GM23338 (cell line): ENCODE measurements at regions not wholly inside any gene's neighbourhood (a gene's known extent, or its start where the extent isn't known, plus 50 kb on each side); places are given as distances from the start of the nearest gene placed in this dataset.

Source experiments
- ATAC-seq: fragments of 200-7000 bp; cut with Tn5 transposase; 3 replicates; pipeline ENCODE4 v1.9.1; 2020
- DNase-seq: peaks from one replicate; pipeline ENCODE4 v3.0.0-alpha.2; 2015; ENCODE audit warnings: low spot score
- H2AFZ ChIP-seq: fragments of 200-600 bp; sonication (generic); 2 replicates; pipeline ENCODE4 v1.8.0; 2016; ENCODE audit warnings: antibody characterized with exemption, mild to moderate bottlenecking, moderate library complexity
- H3F3A ChIP-seq: fragments of 200-600 bp; sonication (generic); replicated peaks from 2 replicates; pipeline ENCODE4 v1.8.0; 2017; ENCODE audit warnings: antibody characterized with exemption, mixed run types, low read depth
- H3K27ac ChIP-seq: fragments of 200-600 bp; sonication (generic); 2 replicates; pipeline ENCODE4 v1.6.1; 2016; ENCODE audit warnings: low read depth
- H3K27me3 ChIP-seq: fragments of 200-600 bp; sonication (generic); 2 replicates; pipeline ENCODE4 v1.8.0; 2016; ENCODE audit warnings: mild to moderate bottlenecking, mixed run types, moderate library complexity; ENCODE audit not compliant: insufficient read depth
- H3K36me3 ChIP-seq: fragments of 200-600 bp; sonication (generic); 2 replicates; pipeline ENCODE4 v1.8.0; 2016; ENCODE audit warnings: mild to moderate bottlenecking; ENCODE audit not compliant: insufficient read depth
- H3K4me1 ChIP-seq: fragments of 200-600 bp; sonication (generic); 2 replicates; pipeline ENCODE4 v1.8.0; 2016; ENCODE audit warnings: mild to moderate bottlenecking, moderate library complexity; ENCODE audit not compliant: insufficient read depth
- H3K4me2 ChIP-seq: fragments of 200-600 bp; sonication (generic); 2 replicates; pipeline ENCODE4 v1.7.1; 2017; ENCODE audit warnings: mixed run types
- H3K4me3 ChIP-seq: fragments of 200-600 bp; sonication (generic); 2 replicates; pipeline ENCODE4 v1.6.1; 2016; ENCODE audit warnings: mixed run types
- H3K79me2 ChIP-seq: fragments of 200-600 bp; sonication (generic); replicated peaks from 2 replicates; pipeline ENCODE4 v1.8.0; 2017; ENCODE audit warnings: mild to moderate bottlenecking; ENCODE audit not compliant: insufficient read depth
- H3K9me2 ChIP-seq: fragments of 200-600 bp; sonication (generic); 2 replicates; pipeline ENCODE4 v1.8.0; 2017; ENCODE audit not compliant: insufficient read depth
- H4K20me1 ChIP-seq: fragments of 200-600 bp; sonication (generic); replicated peaks from 2 replicates; pipeline ENCODE4 v1.8.0; 2017; ENCODE audit warnings: mild to moderate bottlenecking; ENCODE audit not compliant: insufficient read depth
- H3K27ac Mint-ChIP-seq: 2 replicates; pipeline ENCODE4 v1.8.0; 2020; ENCODE audit warnings: inconsistent platforms, mild to moderate bottlenecking, moderate library complexity, mixed read lengths
- H3K27me3 Mint-ChIP-seq: 3 replicates; pipeline ENCODE4 v1.8.0; 2022; ENCODE audit warnings: low read depth, mild to moderate bottlenecking, moderate library complexity, mixed read lengths, inconsistent platforms; ENCODE audit not compliant: insufficient read depth, poor library complexity
- H3K36me3 Mint-ChIP-seq: 3 replicates; pipeline ENCODE4 v1.8.0; 2021; ENCODE audit warnings: low read depth, mild to moderate bottlenecking, inconsistent platforms, moderate library complexity, mixed read lengths
- H3K4me1 Mint-ChIP-seq: 3 replicates; pipeline ENCODE4 v1.8.0; 2020; ENCODE audit warnings: mild to moderate bottlenecking, inconsistent platforms, mixed read lengths
- H3K4me3 Mint-ChIP-seq: 3 replicates; pipeline ENCODE4 v1.8.0; 2021; ENCODE audit warnings: moderate library complexity, mild to moderate bottlenecking, inconsistent platforms, mixed read lengths
- H3K9me3 Mint-ChIP-seq: 3 replicates; pipeline ENCODE4 v1.8.0; 2020; ENCODE audit warnings: moderate library complexity, mild to moderate bottlenecking, inconsistent platforms, mixed read lengths
- JUNB ChIP-seq: IDR thresholded peaks from one replicate; pipeline ENCODE4 v1.6.1; 2016; ENCODE audit warnings: antibody characterized with exemption; ENCODE audit not compliant: unreplicated experiment
- NANOG ChIP-seq: IDR thresholded peaks from 2 replicates; pipeline ENCODE4 v1.6.1; 2016; ENCODE audit warnings: antibody characterized with exemption, borderline replicate concordance
- STAT1 ChIP-seq: IDR thresholded peaks from one replicate; pipeline ENCODE4 v1.6.1; 2016; ENCODE audit warnings: antibody characterized with exemption; ENCODE audit not compliant: unreplicated experiment
- TF ChIP-seq, protein P1 (sequence below): IDR thresholded peaks from one replicate; pipeline ENCODE4 v1.6.1; 2018; ENCODE audit warnings: antibody characterized with exemption; ENCODE audit not compliant: unreplicated experiment
- TF ChIP-seq, protein P2 (sequence below), 2 experiments: fragments of 200-600 bp in 1 of 2; sonication (generic) in 1 of 2; conservative IDR thresholded peaks; 2 replicates each; pipeline versions ENCODE4 v1.5.1 to v1.6.1; 2016 to 2017; ENCODE audit warnings: antibody characterized with exemption in 2 of 2, low read depth in 2 of 2, mild to moderate bottlenecking in 2 of 2, moderate library complexity in 1 of 2
- TF ChIP-seq, protein P3 (sequence below): IDR thresholded peaks from 2 replicates; pipeline ENCODE4 v1.6.1; 2016; ENCODE audit warnings: antibody characterized with exemption
- TF ChIP-seq, protein P4 (sequence below): fragments of 250-450 bp; sonication (Bioruptor Pico); IDR thresholded peaks from 2 replicates; pipeline ENCODE4 v1.5.0; 2020; ENCODE audit warnings: mild to moderate bottlenecking, moderate library complexity

DNA sequence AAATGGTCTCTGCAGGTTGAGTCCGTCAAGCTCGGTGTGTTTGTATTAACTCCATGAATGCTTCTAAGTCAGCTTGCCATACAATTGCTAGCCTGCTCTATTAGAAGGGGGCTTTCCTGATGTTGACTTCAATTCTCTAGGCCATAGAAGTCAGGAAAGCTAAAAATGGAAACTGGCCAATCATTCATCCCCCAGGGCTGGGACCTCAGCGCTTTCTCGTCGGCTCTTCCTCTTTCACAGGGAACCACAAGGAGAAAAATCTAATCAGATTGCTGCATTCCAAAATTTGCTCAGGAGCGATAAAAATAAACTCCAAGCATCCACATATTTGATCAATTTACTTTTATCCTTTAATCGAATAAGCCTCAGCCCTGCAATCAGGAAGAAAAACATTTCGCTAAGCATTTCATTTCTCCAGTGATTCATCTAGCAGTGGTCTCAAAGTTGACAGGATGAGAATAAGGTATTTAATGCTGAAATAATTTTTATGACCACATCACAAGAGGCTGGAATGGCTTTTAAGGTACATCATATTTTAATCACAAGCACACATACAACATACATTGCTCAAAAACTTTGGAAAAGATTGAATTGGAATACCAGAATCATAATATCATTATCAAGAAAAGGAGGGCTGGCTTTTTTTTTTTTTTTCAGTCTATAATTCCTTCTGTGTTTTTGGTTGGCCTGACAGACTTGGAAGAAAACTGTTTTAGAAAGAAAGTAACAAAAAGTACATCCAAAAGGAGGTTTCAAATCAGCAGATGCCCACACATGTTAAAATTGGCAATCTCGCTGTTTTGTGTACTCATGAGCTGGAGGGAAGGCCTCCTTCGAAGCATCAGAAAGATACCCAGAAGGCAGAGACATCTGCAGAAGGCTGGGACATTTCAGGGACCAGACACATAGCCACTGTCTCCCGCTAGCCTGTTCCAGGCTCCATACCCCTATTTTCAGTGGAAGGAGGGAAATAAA is 316.3 kb downstream of the NUAK1 start:
- Histone ChIP-seq H3K4me1 (peaks cover 10% of the 10 kb centered on the region), H3K79me2 (no peaks in the 10 kb centered on the region), H3K9me2 (no peaks in the 10 kb centered on the region; the same call in 1 of the 2 replicates), H3K4me3 (no peak overlapping the region), H3K36me3 (no peaks in the 10 kb centered on the region), H3K27ac (no peak overlapping the region), H3F3A (no peaks in the 10 kb centered on the region), H2AFZ (peak overlapping the region; percentile 78), H3K4me2 (no peak overlapping the region), H3K27me3 (no peaks in the 10 kb centered on the region), H4K20me1 (no peaks in the 10 kb centered on the region)
- Mint-ChIP-seq H3K27me3 (no peaks in the 10 kb centered on the region), H3K4me1 (peaks cover 14% of the 10 kb centered on the region; the same call in 2 of the 3 replicates), H3K4me3 (no peak overlapping the region), H3K36me3 (peaks cover 2% of the 10 kb centered on the region; the same call in 1 of the 3 replicates), H3K27ac (no peak overlapping the region), H3K9me3 (peaks cover 7% of the 10 kb centered on the region; the same call in 2 of the 3 replicates)
- DNase-seq (no peak), ATAC-seq (no peak)
- TF ChIP-seq NANOG: no peak
- TF ChIP-seq, protein P1, sequence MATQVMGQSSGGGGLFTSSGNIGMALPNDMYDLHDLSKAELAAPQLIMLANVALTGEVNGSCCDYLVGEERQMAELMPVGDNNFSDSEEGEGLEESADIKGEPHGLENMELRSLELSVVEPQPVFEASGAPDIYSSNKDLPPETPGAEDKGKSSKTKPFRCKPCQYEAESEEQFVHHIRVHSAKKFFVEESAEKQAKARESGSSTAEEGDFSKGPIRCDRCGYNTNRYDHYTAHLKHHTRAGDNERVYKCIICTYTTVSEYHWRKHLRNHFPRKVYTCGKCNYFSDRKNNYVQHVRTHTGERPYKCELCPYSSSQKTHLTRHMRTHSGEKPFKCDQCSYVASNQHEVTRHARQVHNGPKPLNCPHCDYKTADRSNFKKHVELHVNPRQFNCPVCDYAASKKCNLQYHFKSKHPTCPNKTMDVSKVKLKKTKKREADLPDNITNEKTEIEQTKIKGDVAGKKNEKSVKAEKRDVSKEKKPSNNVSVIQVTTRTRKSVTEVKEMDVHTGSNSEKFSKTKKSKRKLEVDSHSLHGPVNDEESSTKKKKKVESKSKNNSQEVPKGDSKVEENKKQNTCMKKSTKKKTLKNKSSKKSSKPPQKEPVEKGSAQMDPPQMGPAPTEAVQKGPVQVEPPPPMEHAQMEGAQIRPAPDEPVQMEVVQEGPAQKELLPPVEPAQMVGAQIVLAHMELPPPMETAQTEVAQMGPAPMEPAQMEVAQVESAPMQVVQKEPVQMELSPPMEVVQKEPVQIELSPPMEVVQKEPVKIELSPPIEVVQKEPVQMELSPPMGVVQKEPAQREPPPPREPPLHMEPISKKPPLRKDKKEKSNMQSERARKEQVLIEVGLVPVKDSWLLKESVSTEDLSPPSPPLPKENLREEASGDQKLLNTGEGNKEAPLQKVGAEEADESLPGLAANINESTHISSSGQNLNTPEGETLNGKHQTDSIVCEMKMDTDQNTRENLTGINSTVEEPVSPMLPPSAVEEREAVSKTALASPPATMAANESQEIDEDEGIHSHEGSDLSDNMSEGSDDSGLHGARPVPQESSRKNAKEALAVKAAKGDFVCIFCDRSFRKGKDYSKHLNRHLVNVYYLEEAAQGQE: no peak
- TF ChIP-seq, protein P2, sequence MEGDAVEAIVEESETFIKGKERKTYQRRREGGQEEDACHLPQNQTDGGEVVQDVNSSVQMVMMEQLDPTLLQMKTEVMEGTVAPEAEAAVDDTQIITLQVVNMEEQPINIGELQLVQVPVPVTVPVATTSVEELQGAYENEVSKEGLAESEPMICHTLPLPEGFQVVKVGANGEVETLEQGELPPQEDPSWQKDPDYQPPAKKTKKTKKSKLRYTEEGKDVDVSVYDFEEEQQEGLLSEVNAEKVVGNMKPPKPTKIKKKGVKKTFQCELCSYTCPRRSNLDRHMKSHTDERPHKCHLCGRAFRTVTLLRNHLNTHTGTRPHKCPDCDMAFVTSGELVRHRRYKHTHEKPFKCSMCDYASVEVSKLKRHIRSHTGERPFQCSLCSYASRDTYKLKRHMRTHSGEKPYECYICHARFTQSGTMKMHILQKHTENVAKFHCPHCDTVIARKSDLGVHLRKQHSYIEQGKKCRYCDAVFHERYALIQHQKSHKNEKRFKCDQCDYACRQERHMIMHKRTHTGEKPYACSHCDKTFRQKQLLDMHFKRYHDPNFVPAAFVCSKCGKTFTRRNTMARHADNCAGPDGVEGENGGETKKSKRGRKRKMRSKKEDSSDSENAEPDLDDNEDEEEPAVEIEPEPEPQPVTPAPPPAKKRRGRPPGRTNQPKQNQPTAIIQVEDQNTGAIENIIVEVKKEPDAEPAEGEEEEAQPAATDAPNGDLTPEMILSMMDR (conservative IDR thresholded peaks at IDR 0.05; ENCODE audit: low read depth in 2 of 2): no peak
- TF ChIP-seq, protein P3, sequence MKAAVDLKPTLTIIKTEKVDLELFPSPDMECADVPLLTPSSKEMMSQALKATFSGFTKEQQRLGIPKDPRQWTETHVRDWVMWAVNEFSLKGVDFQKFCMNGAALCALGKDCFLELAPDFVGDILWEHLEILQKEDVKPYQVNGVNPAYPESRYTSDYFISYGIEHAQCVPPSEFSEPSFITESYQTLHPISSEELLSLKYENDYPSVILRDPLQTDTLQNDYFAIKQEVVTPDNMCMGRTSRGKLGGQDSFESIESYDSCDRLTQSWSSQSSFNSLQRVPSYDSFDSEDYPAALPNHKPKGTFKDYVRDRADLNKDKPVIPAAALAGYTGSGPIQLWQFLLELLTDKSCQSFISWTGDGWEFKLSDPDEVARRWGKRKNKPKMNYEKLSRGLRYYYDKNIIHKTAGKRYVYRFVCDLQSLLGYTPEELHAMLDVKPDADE: no peak
- TF ChIP-seq STAT1: no peak
- TF ChIP-seq JUNB: no peak

DNA sequence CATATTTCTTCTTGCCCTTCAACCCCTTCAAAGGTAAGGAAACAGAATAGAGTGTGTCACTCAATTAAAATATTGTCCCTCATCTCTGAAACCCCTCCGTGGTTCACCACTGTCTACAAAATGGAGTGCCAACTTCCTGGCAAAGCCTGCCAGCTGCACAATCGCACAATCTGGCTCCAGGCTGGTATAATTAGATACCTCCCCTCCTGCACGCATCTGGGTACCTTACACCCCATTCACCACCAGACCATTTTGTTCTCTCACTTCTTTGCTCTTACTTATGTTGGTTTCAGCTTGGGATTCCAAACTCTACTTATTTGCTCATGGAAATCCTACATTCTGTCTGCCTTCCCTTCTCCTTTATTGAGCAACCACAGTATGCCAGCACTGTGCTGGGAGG is 314.9 kb downstream of the NUAK1 start:
- Histone ChIP-seq H3K4me2 (no peak overlapping the region), H4K20me1 (no peaks in the 10 kb centered on the region), H3K4me3 (no peak overlapping the region), H3K4me1 (peaks cover 10% of the 10 kb centered on the region), H3K27me3 (no peaks in the 10 kb centered on the region), H3F3A (no peaks in the 10 kb centered on the region), H3K27ac (no peak overlapping the region), H3K79me2 (no peaks in the 10 kb centered on the region), H3K9me2 (no peaks in the 10 kb centered on the region; the same call in 1 of the 2 replicates), H3K36me3 (no peaks in the 10 kb centered on the region), H2AFZ (no peak overlapping the region)
- Mint-ChIP-seq H3K4me3 (no peak overlapping the region), H3K36me3 (peaks cover 2% of the 10 kb centered on the region; the same call in 1 of the 3 replicates), H3K27ac (no peak overlapping the region), H3K27me3 (no peaks in the 10 kb centered on the region), H3K9me3 (peaks cover 7% of the 10 kb centered on the region; the same call in 2 of the 3 replicates), H3K4me1 (peaks cover 14% of the 10 kb centered on the region; the same call in 2 of the 3 replicates)
- DNase-seq (no peak), ATAC-seq (no peak)
- TF ChIP-seq, protein P4, sequence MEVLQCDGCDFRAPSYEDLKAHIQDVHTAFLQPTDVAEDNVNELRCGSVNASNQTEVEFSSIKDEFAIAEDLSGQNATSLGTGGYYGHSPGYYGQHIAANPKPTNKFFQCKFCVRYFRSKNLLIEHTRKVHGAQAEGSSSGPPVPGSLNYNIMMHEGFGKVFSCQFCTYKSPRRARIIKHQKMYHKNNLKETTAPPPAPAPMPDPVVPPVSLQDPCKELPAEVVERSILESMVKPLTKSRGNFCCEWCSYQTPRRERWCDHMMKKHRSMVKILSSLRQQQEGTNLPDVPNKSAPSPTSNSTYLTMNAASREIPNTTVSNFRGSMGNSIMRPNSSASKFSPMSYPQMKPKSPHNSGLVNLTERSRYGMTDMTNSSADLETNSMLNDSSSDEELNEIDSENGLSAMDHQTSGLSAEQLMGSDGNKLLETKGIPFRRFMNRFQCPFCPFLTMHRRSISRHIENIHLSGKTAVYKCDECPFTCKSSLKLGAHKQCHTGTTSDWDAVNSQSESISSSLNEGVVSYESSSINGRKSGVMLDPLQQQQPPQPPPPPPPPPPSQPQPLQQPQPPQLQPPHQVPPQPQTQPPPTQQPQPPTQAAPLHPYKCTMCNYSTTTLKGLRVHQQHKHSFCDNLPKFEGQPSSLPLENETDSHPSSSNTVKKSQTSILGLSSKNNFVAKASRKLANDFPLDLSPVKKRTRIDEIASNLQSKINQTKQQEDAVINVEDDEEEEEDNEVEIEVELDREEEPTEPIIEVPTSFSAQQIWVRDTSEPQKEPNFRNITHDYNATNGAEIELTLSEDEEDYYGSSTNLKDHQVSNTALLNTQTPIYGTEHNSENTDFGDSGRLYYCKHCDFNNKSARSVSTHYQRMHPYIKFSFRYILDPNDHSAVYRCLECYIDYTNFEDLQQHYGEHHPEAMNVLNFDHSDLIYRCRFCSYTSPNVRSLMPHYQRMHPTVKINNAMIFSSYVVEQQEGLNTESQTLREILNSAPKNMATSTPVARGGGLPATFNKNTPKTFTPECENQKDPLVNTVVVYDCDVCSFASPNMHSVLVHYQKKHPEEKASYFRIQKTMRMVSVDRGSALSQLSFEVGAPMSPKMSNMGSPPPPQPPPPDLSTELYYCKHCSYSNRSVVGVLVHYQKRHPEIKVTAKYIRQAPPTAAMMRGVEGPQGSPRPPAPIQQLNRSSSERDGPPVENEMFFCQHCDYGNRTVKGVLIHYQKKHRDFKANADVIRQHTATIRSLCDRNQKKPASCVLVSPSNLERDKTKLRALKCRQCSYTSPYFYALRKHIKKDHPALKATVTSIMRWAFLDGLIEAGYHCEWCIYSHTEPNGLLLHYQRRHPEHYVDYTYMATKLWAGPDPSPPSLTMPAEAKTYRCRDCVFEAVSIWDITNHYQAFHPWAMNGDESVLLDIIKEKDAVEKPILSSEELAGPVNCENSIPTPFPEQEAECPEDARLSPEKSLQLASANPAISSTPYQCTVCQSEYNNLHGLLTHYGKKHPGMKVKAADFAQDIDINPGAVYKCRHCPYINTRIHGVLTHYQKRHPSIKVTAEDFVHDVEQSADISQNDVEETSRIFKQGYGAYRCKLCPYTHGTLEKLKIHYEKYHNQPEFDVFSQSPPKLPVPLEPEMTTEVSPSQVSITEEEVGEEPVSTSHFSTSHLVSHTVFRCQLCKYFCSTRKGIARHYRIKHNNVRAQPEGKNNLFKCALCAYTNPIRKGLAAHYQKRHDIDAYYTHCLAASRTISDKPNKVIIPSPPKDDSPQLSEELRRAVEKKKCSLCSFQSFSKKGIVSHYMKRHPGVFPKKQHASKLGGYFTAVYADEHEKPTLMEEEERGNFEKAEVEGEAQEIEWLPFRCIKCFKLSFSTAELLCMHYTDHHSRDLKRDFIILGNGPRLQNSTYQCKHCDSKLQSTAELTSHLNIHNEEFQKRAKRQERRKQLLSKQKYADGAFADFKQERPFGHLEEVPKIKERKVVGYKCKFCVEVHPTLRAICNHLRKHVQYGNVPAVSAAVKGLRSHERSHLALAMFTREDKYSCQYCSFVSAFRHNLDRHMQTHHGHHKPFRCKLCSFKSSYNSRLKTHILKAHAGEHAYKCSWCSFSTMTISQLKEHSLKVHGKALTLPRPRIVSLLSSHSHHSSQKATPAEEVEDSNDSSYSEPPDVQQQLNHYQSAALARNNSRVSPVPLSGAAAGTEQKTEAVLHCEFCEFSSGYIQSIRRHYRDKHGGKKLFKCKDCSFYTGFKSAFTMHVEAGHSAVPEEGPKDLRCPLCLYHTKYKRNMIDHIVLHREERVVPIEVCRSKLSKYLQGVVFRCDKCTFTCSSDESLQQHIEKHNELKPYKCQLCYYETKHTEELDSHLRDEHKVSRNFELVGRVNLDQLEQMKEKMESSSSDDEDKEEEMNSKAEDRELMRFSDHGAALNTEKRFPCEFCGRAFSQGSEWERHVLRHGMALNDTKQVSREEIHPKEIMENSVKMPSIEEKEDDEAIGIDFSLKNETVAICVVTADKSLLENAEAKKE (CRISPR knock-in tag): no peak
- TF ChIP-seq JUNB: no peak
